OCI-LY1 (cell line): ENCODE measurements at regions not wholly inside any gene's neighbourhood (a gene's known extent, or its start where the extent isn't known, plus 50 kb on each side); places are given as distances from the start of the nearest gene placed in this dataset.

Experiments used
- H2AFZ ChIP-seq: fragments of 200-600 bp; sonication (generic), shearing (Covaris generic); 2 replicates; pipeline ENCODE4 v1.6.0; 2014; ENCODE audit warnings: antibody characterized with exemption, mild to moderate bottlenecking, low read length
- H3F3A ChIP-seq: fragments of 200-600 bp; sonication (generic), shearing (Covaris generic); 2 replicates; pipeline ENCODE4 v1.6.0; 2014; ENCODE audit warnings: mild to moderate bottlenecking, antibody characterized with exemption, low read length, moderate library complexity; ENCODE audit not compliant: insufficient read depth
- H3K27ac ChIP-seq: fragments of 200-600 bp; sonication (generic); 2 replicates; pipeline ENCODE4 v1.5.1; 2014; ENCODE audit warnings: low read length, mixed run types, mild to moderate bottlenecking, low read depth; ENCODE audit not compliant: poor library complexity, severe bottlenecking
- H3K27me3 ChIP-seq: fragments of 200-600 bp; sonication (generic); 2 replicates; pipeline ENCODE4 v1.6.0; 2014; ENCODE audit warnings: antibody characterized with exemption, mild to moderate bottlenecking, low read length, moderate library complexity; ENCODE audit not compliant: insufficient read depth
- H3K36me3 ChIP-seq: fragments of 200-600 bp; sonication (generic); 2 replicates; pipeline ENCODE4 v1.6.1; 2014; ENCODE audit warnings: mild to moderate bottlenecking, antibody characterized with exemption, low read length, moderate library complexity, mixed read lengths; ENCODE audit not compliant: insufficient read depth
- H3K4me1 ChIP-seq: fragments of 200-600 bp; sonication (generic); 2 replicates; pipeline ENCODE4 v1.5.1; 2014; ENCODE audit warnings: mild to moderate bottlenecking, low read length, moderate library complexity; ENCODE audit not compliant: insufficient read depth, severe bottlenecking
- H3K4me2 ChIP-seq: fragments of 200-600 bp; sonication (generic), shearing (Covaris generic); 2 replicates; pipeline ENCODE4 v1.6.1; 2014; ENCODE audit warnings: low read length
- H3K4me3 ChIP-seq: fragments of 200-600 bp; sonication (generic); 2 replicates; pipeline ENCODE4 v1.5.1; 2014; ENCODE audit warnings: low read length, low read depth, mild to moderate bottlenecking, mixed read lengths; ENCODE audit not compliant: poor library complexity, severe bottlenecking
- H3K79me2 ChIP-seq: fragments of 200-600 bp; shearing (Covaris generic); 2 replicates; pipeline ENCODE4 v1.6.1; 2016; ENCODE audit warnings: mixed run types, low read length, mixed read lengths; ENCODE audit not compliant: insufficient read depth
- H3K9ac ChIP-seq: fragments of 200-600 bp; sonication (generic), shearing (Covaris generic); 2 replicates; pipeline ENCODE4 v1.6.1; 2014; ENCODE audit warnings: mild to moderate bottlenecking, low read length, mixed read lengths
- H3K9me2 ChIP-seq: fragments of 200-600 bp; sonication (generic), shearing (Covaris generic); 2 replicates; pipeline ENCODE4 v1.6.1; 2014; ENCODE audit warnings: low read depth, mild to moderate bottlenecking, low read length, mixed read lengths
- H3K9me3 ChIP-seq: fragments of 200-600 bp; shearing (Covaris generic); 2 replicates; pipeline ENCODE4 v1.6.1; 2014; ENCODE audit warnings: low read length, mixed read lengths
- H4K20me1 ChIP-seq: fragments of 200-600 bp; sonication (generic), shearing (Covaris generic); 2 replicates; pipeline ENCODE4 v1.6.0; 2016; ENCODE audit warnings: mild to moderate bottlenecking, low read length; ENCODE audit not compliant: insufficient read depth
- EZH2 ChIP-seq: fragments of 200-600 bp; sonication (generic), shearing (Covaris generic); IDR thresholded peaks from 2 replicates; pipeline ENCODE4 v1.8.0; 2017; ENCODE audit warnings: borderline replicate concordance, mixed run types, mild to moderate bottlenecking, antibody characterized with exemption, low read length, moderate library complexity, mixed read lengths
- TF ChIP-seq, protein P1 (sequence below): fragments of 200-600 bp; sonication (generic), shearing (Covaris generic); IDR thresholded peaks from 2 replicates; pipeline ENCODE4 v1.5.1; 2017; ENCODE audit warnings: mild to moderate bottlenecking, antibody characterized with exemption, low read length, moderate library complexity, mixed read lengths

DNA sequence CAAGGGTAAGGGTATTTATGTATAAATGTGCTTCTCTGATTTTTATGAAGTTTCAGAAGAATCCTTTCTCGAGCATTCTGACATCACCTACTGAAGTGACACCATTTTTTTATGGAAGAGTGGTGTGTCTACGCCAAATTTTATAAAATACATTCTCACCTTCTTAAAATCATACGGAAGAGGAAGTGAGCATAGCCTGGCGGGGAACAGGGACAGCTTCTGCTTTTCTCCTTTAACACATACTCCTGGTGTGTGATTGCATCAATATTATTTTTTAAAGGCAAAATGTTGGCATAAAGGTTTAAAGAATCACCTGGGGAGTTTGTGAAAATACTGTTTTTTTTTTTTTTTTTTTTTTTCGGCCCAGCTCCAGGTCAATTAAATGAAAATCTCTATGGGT lies 733.6 kb upstream of the MAN1A1 start:
- Histone ChIP-seq H3K4me2 (no peak overlapping the region), H3K9me2 (no peaks in the 10 kb centered on the region), H3K9me3 (no peaks in the 10 kb centered on the region), H2AFZ (no peak overlapping the region), H3K27me3 (no peaks in the 10 kb centered on the region), H3K9ac (no peak overlapping the region), H3K4me3 (no peak overlapping the region), H4K20me1 (no peaks in the 10 kb centered on the region), H3K79me2 (no peaks in the 10 kb centered on the region), H3F3A (no peaks in the 10 kb centered on the region), H3K27ac (no peak overlapping the region), H3K4me1 (no peaks in the 10 kb centered on the region), H3K36me3 (no peaks in the 10 kb centered on the region)
- TF ChIP-seq, protein P1, sequence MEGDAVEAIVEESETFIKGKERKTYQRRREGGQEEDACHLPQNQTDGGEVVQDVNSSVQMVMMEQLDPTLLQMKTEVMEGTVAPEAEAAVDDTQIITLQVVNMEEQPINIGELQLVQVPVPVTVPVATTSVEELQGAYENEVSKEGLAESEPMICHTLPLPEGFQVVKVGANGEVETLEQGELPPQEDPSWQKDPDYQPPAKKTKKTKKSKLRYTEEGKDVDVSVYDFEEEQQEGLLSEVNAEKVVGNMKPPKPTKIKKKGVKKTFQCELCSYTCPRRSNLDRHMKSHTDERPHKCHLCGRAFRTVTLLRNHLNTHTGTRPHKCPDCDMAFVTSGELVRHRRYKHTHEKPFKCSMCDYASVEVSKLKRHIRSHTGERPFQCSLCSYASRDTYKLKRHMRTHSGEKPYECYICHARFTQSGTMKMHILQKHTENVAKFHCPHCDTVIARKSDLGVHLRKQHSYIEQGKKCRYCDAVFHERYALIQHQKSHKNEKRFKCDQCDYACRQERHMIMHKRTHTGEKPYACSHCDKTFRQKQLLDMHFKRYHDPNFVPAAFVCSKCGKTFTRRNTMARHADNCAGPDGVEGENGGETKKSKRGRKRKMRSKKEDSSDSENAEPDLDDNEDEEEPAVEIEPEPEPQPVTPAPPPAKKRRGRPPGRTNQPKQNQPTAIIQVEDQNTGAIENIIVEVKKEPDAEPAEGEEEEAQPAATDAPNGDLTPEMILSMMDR = no peak
- TF ChIP-seq EZH2 = no peak

DNA sequence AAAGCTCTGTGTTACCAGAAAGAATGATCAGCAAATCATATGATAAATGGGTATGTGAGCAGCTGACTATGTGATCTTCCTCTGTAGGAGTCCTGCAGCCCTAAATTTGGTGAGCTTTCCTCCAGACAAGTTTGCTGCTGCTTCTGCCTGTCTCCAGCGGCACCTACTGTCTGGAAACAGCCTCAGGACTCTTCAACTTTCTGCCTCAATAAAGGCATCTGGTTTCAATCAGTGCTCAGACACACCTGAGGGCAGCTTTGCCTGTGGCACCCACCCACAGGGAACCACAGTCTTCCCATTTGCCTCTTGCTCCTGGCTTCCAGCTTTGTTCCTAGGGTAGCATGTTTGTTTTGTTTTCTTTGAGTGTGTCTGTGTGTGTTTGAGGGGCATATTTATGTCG lies 727.9 kb upstream of the MAN1A1 start:
- no peaks in the 10 kb centered on the region for H3K4me1 ChIP-seq
- H2AFZ ChIP-seq = no peak overlapping the region
- no peak overlapping the region for H3K9ac ChIP-seq
- H3K79me2 ChIP-seq = no peaks in the 10 kb centered on the region
- H3K9me2 ChIP-seq = no peaks in the 10 kb centered on the region
- no peak overlapping the region for H3K27ac ChIP-seq
- H3K9me3 ChIP-seq = no peaks in the 10 kb centered on the region
- H4K20me1 ChIP-seq = no peaks in the 10 kb centered on the region
- H3K36me3 ChIP-seq = no peaks in the 10 kb centered on the region
- no peaks in the 10 kb centered on the region for H3F3A ChIP-seq
- H3K27me3 ChIP-seq = no peaks in the 10 kb centered on the region
- no peak overlapping the region for H3K4me2 ChIP-seq
- no peak for TF ChIP-seq EZH2
- no peak overlapping the region for H3K4me3 ChIP-seq

DNA sequence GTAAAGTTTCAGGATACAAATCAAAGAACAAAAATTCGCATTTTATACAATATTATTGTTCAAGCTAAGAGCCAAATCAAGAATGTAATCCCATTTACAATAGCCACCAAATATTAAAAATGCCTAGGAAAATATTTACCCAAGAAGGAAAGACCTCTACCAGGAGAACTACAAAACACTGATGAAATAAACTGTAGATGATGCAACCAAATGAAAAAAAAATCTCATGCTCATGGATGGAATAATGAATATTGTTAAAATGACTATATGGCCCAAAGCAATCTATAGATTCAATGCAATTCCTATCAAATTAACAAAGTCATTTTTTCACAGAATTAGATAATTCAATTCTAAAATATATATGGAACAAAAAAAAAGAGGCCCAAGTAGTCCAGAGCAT lies 708.8 kb upstream of the MAN1A1 start:
- Histone ChIP-seq H3K9me3 (no peaks in the 10 kb centered on the region), H3F3A (no peaks in the 10 kb centered on the region), H3K79me2 (no peaks in the 10 kb centered on the region), H3K4me3 (no peak overlapping the region), H3K9me2 (no peaks in the 10 kb centered on the region), H2AFZ (no peak overlapping the region), H3K27me3 (no peaks in the 10 kb centered on the region), H3K4me2 (no peak overlapping the region), H4K20me1 (no peaks in the 10 kb centered on the region), H3K9ac (no peak overlapping the region), H3K27ac (no peak overlapping the region), H3K4me1 (no peaks in the 10 kb centered on the region), H3K36me3 (no peaks in the 10 kb centered on the region)
- no peak for TF ChIP-seq EZH2
- TF ChIP-seq, protein P1 = no peak

DNA sequence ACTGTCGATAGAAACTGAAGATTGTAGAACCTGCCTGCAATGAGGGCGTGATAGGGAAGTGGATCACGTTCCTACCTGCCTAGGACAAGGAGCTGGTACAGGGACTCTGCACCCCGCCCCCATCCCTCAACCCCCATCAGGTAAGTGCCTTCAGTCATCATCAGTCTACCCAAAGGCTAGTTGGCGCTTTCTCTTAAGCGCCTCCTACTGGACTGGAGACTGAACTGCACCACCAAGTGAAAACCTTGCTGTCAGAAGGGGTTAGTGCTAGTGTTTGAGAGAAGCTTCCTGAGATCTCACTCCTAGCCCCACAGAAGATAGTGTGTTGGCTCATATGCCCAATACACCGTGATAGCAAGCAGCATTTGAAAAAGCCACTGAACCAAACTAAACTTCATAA lies 706.5 kb upstream of the MAN1A1 start:
- Histone ChIP-seq H3K9ac (no peak overlapping the region), H3K36me3 (no peaks in the 10 kb centered on the region), H3K4me2 (no peak overlapping the region), H3F3A (no peaks in the 10 kb centered on the region), H3K9me3 (no peaks in the 10 kb centered on the region), H3K4me1 (no peaks in the 10 kb centered on the region), H3K4me3 (no peak overlapping the region), H4K20me1 (no peaks in the 10 kb centered on the region), H3K27me3 (no peaks in the 10 kb centered on the region), H3K27ac (no peak overlapping the region), H3K79me2 (no peaks in the 10 kb centered on the region), H2AFZ (no peak overlapping the region), H3K9me2 (no peaks in the 10 kb centered on the region)
- no peak for TF ChIP-seq EZH2
- TF ChIP-seq, protein P1 = peak; percentile 72
